ENCODE measurements at regions not wholly inside any gene's neighbourhood (a gene's known extent, or its start where the extent isn't known, plus 50 kb on each side); places are given as distances from the start of the nearest gene placed in this dataset.

DNA sequence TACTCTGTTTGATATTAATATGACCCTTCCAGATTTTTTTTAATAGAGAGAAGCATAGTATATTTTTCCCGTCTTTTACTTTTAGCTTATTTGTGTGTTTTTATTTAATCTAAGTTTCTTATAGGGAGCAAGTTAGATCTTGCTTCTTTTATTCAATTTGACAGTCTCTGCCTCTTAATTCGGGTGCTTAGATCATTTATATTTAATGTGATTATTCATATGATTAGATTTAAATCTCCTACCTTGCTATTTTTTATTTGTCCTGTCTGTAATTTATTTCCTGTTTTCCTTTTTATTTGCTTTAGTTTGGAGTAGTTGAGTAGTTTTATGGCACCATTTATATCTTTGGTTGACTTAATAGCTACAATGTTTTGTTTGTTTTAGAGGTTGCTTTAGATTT is 66.1 kb downstream of the GJD2 start (continued):
- TF ChIP-seq, protein P1, sequence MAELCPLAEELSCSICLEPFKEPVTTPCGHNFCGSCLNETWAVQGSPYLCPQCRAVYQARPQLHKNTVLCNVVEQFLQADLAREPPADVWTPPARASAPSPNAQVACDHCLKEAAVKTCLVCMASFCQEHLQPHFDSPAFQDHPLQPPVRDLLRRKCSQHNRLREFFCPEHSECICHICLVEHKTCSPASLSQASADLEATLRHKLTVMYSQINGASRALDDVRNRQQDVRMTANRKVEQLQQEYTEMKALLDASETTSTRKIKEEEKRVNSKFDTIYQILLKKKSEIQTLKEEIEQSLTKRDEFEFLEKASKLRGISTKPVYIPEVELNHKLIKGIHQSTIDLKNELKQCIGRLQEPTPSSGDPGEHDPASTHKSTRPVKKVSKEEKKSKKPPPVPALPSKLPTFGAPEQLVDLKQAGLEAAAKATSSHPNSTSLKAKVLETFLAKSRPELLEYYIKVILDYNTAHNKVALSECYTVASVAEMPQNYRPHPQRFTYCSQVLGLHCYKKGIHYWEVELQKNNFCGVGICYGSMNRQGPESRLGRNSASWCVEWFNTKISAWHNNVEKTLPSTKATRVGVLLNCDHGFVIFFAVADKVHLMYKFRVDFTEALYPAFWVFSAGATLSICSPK (IDR thresholded peaks at IDR 0.05; ENCODE audit: borderline replicate concordance): no peak
- no peak for TF ChIP-seq IFI16 (CRISPR knock-in tag; IDR thresholded peaks at IDR 0.05)
- TF ChIP-seq TOE1 (IDR thresholded peaks at IDR 0.05; ENCODE audit: borderline replicate concordance): no peak
- no peak for TF ChIP-seq TOE1 (CRISPR knock-in tag; IDR thresholded peaks at IDR 0.05; ENCODE audit: borderline replicate concordance, low read depth)
- no peak for TF ChIP-seq TBP (optimal IDR thresholded peaks at IDR 0.05; ENCODE audit: low read depth, low read length)
- TF ChIP-seq, protein P2, sequence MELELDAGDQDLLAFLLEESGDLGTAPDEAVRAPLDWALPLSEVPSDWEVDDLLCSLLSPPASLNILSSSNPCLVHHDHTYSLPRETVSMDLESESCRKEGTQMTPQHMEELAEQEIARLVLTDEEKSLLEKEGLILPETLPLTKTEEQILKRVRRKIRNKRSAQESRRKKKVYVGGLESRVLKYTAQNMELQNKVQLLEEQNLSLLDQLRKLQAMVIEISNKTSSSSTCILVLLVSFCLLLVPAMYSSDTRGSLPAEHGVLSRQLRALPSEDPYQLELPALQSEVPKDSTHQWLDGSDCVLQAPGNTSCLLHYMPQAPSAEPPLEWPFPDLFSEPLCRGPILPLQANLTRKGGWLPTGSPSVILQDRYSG (tag; conservative IDR thresholded peaks at IDR 0.05; ENCODE audit: low read depth): no peak
- TF ChIP-seq ZNF316 (IDR thresholded peaks at IDR 0.05): 0 out of 2 replicates have a peak, but pooled peaks have one; percentile 11
- no peak for TF ChIP-seq RBM15 (IDR thresholded peaks at IDR 0.05; ENCODE audit: insufficient read depth, low read length)
- TF ChIP-seq BCL6 (CRISPR knock-in tag; IDR thresholded peaks at IDR 0.05): no peak
- TF ChIP-seq CCAR2 (IDR thresholded peaks at IDR 0.05; ENCODE audit: low read depth, low read length): no peak
- no peak for TF ChIP-seq TCF7L2 (IDR thresholded peaks at IDR 0.05; ENCODE audit: low read depth, low read length)
- no peak for TF ChIP-seq SRSF9 (IDR thresholded peaks at IDR 0.05; ENCODE audit: borderline replicate concordance, low read depth, low read length)
- no peak for TF ChIP-seq ZNF561 (CRISPR knock-in tag; conservative IDR thresholded peaks at IDR 0.05)
- TF ChIP-seq ZNF584 (CRISPR knock-in tag; IDR thresholded peaks at IDR 0.05; ENCODE audit: low read depth): no peak
- TF ChIP-seq ZNF354B (CRISPR knock-in tag; IDR thresholded peaks at IDR 0.05): peak; percentile 48; the same call in 1 of the 2 replicates
- TF ChIP-seq ATF7 (IDR thresholded peaks at IDR 0.05): no peak
- TF ChIP-seq NELFE (IDR thresholded peaks at IDR 0.05; ENCODE audit: insufficient read depth, insufficient read length): no peak
- peak; percentile 95 for TF ChIP-seq ZNF507 (tag; conservative IDR thresholded peaks at IDR 0.05)
- TF ChIP-seq, protein P3, sequence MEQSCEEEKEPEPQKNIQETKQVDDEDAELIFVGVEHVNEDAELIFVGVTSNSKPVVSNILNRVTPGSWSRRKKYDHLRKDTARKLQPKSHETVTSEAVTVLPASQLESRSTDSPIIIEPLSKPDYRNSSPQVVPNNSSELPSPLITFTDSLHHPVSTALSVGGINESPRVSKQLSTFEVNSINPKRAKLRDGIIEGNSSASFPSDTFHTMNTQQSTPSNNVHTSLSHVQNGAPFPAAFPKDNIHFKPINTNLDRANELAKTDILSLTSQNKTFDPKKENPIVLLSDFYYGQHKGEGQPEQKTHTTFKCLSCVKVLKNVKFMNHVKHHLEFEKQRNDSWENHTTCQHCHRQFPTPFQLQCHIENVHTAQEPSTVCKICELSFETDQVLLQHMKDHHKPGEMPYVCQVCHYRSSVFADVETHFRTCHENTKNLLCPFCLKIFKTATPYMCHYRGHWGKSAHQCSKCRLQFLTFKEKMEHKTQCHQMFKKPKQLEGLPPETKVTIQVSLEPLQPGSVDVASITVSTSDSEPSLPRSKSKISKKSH (CRISPR knock-in tag; IDR thresholded peaks at IDR 0.05): no peak
- no peak for TF ChIP-seq SMARCC2 (IDR thresholded peaks at IDR 0.05; ENCODE audit: low read depth)
- TF ChIP-seq HOXB6 (CRISPR knock-in tag; IDR thresholded peaks at IDR 0.05; ENCODE audit: borderline replicate concordance): no peak
